Neural progenitor cell (in vitro differentiated cells): ENCODE measurements at regions not wholly inside any gene's neighbourhood (a gene's known extent, or its start where the extent isn't known, plus 50 kb on each side); places are given as distances from the start of the nearest gene placed in this dataset.

Source experiments
- EZH2 ChIP-seq: fragments of 200-600 bp; sonication (generic); IDR thresholded peaks from 2 replicates; pipeline ENCODE4 v1.6.1; 2017; ENCODE audit warnings: antibody characterized with exemption, mild to moderate bottlenecking, moderate library complexity
- TF ChIP-seq, protein P1 (sequence below): fragments of 200-600 bp; sonication (generic); IDR thresholded peaks from 2 replicates; pipeline ENCODE4 v1.5.1; 2017; ENCODE audit warnings: antibody characterized with exemption, mild to moderate bottlenecking

DNA sequence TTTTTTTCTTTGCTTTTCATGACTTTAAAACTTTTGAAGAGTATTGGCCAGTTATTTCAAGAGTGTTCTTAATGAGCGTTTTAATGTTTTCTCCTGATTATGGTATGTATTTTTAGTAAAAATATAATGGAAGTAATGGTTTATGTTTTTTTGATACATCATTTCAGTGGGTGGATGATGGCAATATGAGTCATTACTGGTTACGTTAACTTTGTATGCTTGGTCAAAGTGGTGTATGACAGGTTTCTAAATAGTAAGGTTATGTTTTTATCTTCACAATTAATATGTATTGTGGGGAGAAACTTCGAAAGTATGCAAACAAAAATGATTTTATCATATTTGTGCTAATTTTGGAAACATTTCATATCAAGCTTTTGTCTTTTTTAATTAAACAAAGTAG, 176.7 kb upstream of the PRDM9 start:
- TF ChIP-seq, protein P1, sequence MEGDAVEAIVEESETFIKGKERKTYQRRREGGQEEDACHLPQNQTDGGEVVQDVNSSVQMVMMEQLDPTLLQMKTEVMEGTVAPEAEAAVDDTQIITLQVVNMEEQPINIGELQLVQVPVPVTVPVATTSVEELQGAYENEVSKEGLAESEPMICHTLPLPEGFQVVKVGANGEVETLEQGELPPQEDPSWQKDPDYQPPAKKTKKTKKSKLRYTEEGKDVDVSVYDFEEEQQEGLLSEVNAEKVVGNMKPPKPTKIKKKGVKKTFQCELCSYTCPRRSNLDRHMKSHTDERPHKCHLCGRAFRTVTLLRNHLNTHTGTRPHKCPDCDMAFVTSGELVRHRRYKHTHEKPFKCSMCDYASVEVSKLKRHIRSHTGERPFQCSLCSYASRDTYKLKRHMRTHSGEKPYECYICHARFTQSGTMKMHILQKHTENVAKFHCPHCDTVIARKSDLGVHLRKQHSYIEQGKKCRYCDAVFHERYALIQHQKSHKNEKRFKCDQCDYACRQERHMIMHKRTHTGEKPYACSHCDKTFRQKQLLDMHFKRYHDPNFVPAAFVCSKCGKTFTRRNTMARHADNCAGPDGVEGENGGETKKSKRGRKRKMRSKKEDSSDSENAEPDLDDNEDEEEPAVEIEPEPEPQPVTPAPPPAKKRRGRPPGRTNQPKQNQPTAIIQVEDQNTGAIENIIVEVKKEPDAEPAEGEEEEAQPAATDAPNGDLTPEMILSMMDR: no peak
- no peak for TF ChIP-seq EZH2
